Aorta (tissue), 5 donors: ENCODE measurements at regions not wholly inside any gene's neighbourhood (a gene's known extent, or its start where the extent isn't known, plus 50 kb on each side); places are given as distances from the start of the nearest gene placed in this dataset.
"Not testable (repeated sequence)": the region's sequence is repeated elsewhere in the genome, so short reads cannot be mapped to it uniquely, and the experiment has no call there.

Experiments
- ATAC-seq: fragments of 200-7000 bp; cut with Tn5 transposase; one replicate; pipeline ENCODE4 v1.9.1; 2022; ENCODE audit warnings: moderate library complexity; ENCODE audit not compliant: low FRiP score
- DNase-seq, 2 donors: peaks; one replicate each; pipeline ENCODE4 v3.0.0-alpha.2; 2020
- H3K27ac ChIP-seq, 2 donors: one replicate each; pipeline ENCODE4 v1.5.1; 2013; ENCODE audit warnings: low read length in 2 of 2, mild to moderate bottlenecking in 2 of 2, moderate library complexity in 2 of 2, control low read depth in 1 of 2, inconsistent platforms in 1 of 2, low read depth in 1 of 2
- H3K27me3 ChIP-seq, 2 donors: one replicate each; pipeline ENCODE4 v1.6.1; 2013; ENCODE audit warnings: control low read depth in 1 of 2, low read length in 1 of 2, mild to moderate bottlenecking in 1 of 2, moderate library complexity in 1 of 2; ENCODE audit not compliant: insufficient read depth in 2 of 2, control insufficient read depth in 1 of 2
- H3K36me3 ChIP-seq, 2 donors: one replicate each; pipeline ENCODE4 v1.6.1; 2013; ENCODE audit warnings: control low read depth in 1 of 2, low read length in 1 of 2, mild to moderate bottlenecking in 1 of 2; ENCODE audit not compliant: insufficient read depth in 2 of 2, control insufficient read depth in 1 of 2
- H3K4me1 ChIP-seq, 2 donors: one replicate each; pipeline ENCODE4 v1.6.1; 2013; ENCODE audit warnings: low read length in 2 of 2, control low read depth in 1 of 2, mild to moderate bottlenecking in 1 of 2, moderate library complexity in 1 of 2; ENCODE audit not compliant: insufficient read depth in 2 of 2, control insufficient read depth in 1 of 2
- H3K4me3 ChIP-seq, 2 donors: one replicate each; pipeline ENCODE4 v1.5.1; 2013; ENCODE audit warnings: low read length in 2 of 2, control low read depth in 1 of 2, mild to moderate bottlenecking in 1 of 2
- H3K9me3 ChIP-seq: one replicate; pipeline ENCODE4 v1.6.1; 2013; ENCODE audit warnings: mild to moderate bottlenecking, low read length; ENCODE audit not compliant: control insufficient read depth
- WGBS, 2 donors: extraction: QIAGEN DNeasy Blood & Tissue Kit; methylation state at CpG; one replicate each; pipeline ENCODE4 v1.1.7; 2013; 5-methylcytosine and 5-hydroxymethylcytosine counted together
- intact Hi-C, 2 donors: fragments of 100-400 bp; cut with DNase I; formaldehyde crosslinking; loops; one replicate each; pipeline versions ENCODE4 v1.14.2 to v1.15.0; 2022
- donor health status: healthy with polysubstance abuse.
- donor health status: Bipolar disorder and iron deficiency.
- donor health status: DM: no; HTN: no; CAD: no.
- donor health status: DM: no; HTN: no; CAD: no.
- donor health status: DM: yes; HTN: yes; CAD: no.

- DNase-seq, H3K36me3 ChIP-seq, H3K4me3 ChIP-seq, H3K27me3 ChIP-seq, H3K4me1 ChIP-seq, H3K9me3 ChIP-seq, intact Hi-C loops, H3K27ac ChIP-seq, ATAC-seq: not testable (repeated sequence)
- 86 to 95% methylated on average over 4 of the region's 4 CpGs for WGBS, 2 donors
These were observed 1601.0 kb downstream of the RPIA start for GRCh38 chr2:90292451-90292850.

- H3K36me3 ChIP-seq, intact Hi-C loops, H3K4me1 ChIP-seq, H3K4me3 ChIP-seq, H3K27ac ChIP-seq, H3K9me3 ChIP-seq, H3K27me3 ChIP-seq: not testable (repeated sequence)
- DNase-seq (peak; percentile 60 to 80), ATAC-seq (peak; percentile 75)
- 64 to 70% methylated on average over 6 of the region's 6 CpGs for WGBS, 2 donors
These were observed 1601.8 kb downstream of the RPIA start for GRCh38 chr2:90293224-90293623.

GRCh38 chr2:90293806-90294205 is 1602.3 kb downstream of the RPIA start:
- H3K36me3 ChIP-seq, H3K4me3 ChIP-seq, H3K27ac ChIP-seq, intact Hi-C loops, DNase-seq, ATAC-seq, H3K27me3 ChIP-seq, H3K4me1 ChIP-seq, H3K9me3 ChIP-seq: not testable (repeated sequence)
- WGBS, 2 donors = 89 to 91% methylated on average over 7 to 8 of the region's 9 CpGs

DNA sequence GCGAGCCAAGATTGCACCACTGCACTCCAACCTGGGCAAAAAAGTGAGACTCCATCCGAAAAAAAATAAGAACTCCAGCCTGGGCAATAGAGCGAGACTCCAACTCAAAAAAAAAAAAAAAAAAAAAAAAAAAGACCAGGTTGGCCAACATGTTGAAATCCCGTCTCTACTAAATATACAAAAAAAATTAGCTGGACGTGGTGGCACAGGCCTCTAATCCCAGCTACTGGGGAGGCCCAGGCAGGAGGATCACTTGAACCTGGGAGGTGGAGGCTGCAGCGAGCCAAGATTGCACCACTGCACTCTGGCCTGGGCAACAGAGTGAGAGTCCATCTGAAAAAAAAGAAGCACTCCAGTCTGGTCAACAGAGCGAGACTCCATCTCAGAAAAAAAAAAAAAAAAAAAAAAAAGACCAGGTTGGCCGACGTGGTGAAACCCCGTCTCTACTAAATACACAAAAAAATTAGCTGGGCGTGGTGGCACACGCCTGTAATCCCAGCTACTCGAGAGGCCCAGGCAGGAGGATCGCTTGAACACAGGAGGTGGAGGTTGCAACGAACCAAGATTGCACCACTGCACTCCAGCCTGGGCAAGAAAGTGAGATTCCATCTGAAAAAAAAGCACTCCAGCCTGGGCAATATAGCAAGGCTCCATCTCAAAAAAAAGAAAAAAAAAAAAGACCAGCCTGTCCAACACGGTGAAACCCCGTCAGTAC is 1603.7 kb downstream of the RPIA start:
- H3K27ac ChIP-seq, H3K4me1 ChIP-seq, H3K9me3 ChIP-seq, DNase-seq, intact Hi-C loops, H3K4me3 ChIP-seq, H3K27me3 ChIP-seq, H3K36me3 ChIP-seq: not testable (repeated sequence)
- peak; percentile 26 for ATAC-seq
- 90 to 91% methylated on average over 16 to 17 of the region's 17 CpGs for WGBS, 2 donors

DNA sequence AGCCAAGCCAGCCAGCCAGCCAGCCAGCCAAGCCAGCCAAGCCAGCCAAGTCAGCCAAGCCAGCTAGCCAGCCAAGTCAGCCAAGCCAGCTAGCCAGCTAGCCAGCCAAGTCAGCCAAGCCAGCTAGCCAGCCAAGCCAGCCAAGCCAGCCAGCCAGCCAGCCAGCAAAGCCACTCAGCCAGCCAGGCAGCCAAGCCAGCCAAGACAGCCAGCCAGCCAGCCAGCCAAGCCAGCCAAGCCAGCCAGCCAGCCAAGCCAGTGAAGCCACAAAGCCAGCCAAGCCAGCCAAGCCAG is 1605.0 kb downstream of the RPIA start:
- H3K27ac ChIP-seq, H3K4me1 ChIP-seq, H3K27me3 ChIP-seq, intact Hi-C loops, H3K36me3 ChIP-seq, H3K9me3 ChIP-seq, H3K4me3 ChIP-seq, ATAC-seq: not testable (repeated sequence)
- DNase-seq = peak in 1 of 2 donors; percentile 43

GRCh38 chr2:90297701-90298100 is 1606.2 kb downstream of the RPIA start:
- H3K27ac ChIP-seq, H3K9me3 ChIP-seq, intact Hi-C loops, H3K4me1 ChIP-seq, DNase-seq, H3K36me3 ChIP-seq, H3K4me3 ChIP-seq, ATAC-seq, H3K27me3 ChIP-seq: not testable (repeated sequence)
- 80 to 89% methylated on average over 2 of the region's 2 CpGs for WGBS, 2 donors

DNA sequence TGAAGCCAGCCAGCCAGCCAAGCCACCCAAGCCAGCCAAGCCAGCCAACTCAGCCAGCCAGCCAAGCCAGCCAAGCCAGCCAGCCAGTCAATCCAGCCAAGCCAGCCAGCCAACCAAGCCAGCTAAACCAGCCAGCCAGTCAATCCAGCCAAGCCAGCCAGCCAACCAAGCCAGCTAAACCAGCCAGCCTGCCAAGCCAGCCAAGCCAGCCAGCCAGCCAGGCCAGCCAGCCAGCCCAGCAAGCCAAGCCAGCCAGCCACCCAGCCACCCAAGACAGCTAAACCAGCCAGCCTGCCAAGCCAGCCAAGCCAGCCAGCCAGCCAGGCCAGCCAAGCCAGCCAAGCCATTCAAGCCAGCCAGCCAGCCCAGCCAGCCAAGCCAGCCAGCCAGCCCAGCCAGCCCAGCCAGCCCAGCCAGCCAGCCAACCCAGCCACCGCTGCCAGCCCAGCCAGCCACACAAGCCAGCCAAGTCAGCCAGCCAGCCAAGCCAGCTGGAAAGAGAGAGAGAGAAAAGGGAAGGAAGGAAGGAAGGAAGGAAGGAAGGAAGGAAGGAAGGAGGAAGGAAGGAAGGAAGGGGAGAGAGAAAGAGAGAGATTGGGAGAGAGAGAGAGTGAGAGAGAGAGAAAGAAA is 1606.8 kb downstream of the RPIA start:
- H3K36me3 ChIP-seq, H3K4me1 ChIP-seq, H3K9me3 ChIP-seq, intact Hi-C loops, H3K27ac ChIP-seq, H3K27me3 ChIP-seq, H3K4me3 ChIP-seq, ATAC-seq: not testable (repeated sequence)
- DNase-seq = peak in 1 of 2 donors; percentile 43
- WGBS, 2 donors = 84 to 87% methylated on average over 1 of the region's 1 CpG

DNA sequence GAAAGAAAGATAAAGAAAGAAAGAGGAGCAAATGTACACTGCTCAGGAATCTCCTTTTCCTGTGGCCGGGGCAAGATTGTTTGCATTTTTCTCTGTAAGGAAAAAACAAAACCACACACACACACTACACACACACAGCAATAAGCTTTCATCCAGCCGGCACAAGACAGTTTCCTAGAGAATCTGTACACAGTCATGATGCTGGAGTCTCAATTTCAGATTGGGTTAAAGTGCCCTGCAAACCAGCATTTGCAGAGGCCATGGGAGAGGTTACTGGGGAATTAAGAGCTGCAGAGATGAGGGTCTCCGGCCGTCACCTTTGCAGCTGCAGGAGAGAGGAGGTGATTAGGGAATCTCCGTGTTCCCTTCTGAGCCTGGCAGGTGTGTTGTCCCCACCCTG is 1607.5 kb downstream of the RPIA start:
- H3K9me3 ChIP-seq, intact Hi-C loops, H3K36me3 ChIP-seq, DNase-seq, H3K4me1 ChIP-seq, H3K27me3 ChIP-seq, H3K27ac ChIP-seq, H3K4me3 ChIP-seq: not testable (repeated sequence)
- ATAC-seq = peak; percentile 33
- WGBS, 2 donors = 55 to 57% methylated on average over 2 of the region's 5 CpGs

DNA sequence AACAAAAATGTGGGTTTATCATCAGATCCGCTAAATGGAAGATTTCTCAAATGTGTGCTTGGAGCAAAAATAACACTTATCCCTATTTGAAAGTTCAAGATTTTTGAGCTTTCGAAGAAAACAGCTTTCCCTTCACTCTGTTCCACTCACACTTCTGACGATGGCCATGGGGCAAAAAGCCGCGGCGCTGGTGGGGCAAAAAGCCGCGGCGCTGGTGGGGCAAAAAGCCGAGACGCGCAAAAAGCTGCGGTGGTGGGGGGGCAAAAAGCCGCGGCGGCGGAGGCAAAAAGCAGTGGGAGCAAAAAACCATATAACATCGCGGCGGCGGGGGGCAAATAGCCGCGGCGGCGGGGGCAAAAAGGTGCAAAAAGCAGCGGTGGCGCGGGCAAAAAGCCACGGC is 1631.5 kb downstream of the RPIA start:
- WGBS, 2 donors = 7% methylated on average over 16 to 28 of the region's 29 CpGs
- not testable (repeated sequence) for H3K9me3 ChIP-seq

More for the DNA sequence above, 1631.5 kb downstream of the RPIA start:
- H3K27ac ChIP-seq, ATAC-seq, H3K27me3 ChIP-seq, H3K4me3 ChIP-seq, H3K4me1 ChIP-seq, H3K36me3 ChIP-seq, intact Hi-C loops: not testable (repeated sequence)
- DNase-seq = peak; percentile 37 to 67
